ENCODE measurements at regions not wholly inside any gene's neighbourhood (a gene's known extent, or its start where the extent isn't known, plus 50 kb on each side); places are given as distances from the start of the nearest gene placed in this dataset.

DNA sequence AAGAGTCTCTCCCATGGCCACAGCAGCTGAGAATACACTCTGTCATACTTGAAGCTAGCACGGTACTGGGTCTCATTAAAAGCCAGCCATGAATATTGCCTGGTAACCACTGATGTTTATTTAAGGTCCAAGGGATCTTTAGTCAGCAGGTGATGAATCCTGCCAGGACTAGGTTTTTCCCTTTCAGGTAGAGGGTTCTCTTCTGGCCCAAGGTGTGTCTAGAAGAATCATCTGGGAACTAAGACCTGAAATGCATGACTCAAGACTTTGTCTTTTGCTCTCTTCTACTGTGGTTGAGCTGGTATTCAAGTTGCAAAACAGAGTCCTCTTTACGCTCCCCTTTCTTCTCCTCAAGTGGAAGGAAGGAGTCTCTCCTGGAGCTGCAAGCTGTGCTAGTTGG, 400.5 kb upstream of the FSIP2 start:
- TF ChIP-seq, protein P1, sequence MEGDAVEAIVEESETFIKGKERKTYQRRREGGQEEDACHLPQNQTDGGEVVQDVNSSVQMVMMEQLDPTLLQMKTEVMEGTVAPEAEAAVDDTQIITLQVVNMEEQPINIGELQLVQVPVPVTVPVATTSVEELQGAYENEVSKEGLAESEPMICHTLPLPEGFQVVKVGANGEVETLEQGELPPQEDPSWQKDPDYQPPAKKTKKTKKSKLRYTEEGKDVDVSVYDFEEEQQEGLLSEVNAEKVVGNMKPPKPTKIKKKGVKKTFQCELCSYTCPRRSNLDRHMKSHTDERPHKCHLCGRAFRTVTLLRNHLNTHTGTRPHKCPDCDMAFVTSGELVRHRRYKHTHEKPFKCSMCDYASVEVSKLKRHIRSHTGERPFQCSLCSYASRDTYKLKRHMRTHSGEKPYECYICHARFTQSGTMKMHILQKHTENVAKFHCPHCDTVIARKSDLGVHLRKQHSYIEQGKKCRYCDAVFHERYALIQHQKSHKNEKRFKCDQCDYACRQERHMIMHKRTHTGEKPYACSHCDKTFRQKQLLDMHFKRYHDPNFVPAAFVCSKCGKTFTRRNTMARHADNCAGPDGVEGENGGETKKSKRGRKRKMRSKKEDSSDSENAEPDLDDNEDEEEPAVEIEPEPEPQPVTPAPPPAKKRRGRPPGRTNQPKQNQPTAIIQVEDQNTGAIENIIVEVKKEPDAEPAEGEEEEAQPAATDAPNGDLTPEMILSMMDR (IDR thresholded peaks at IDR 0.05) = no peak

GRCh38 chr2:185347445-185347844, 391.2 kb upstream of the FSIP2 start:
- TF ChIP-seq, protein P1 (IDR thresholded peaks at IDR 0.05) = no peak
- H3K4me3 ChIP-seq = no peak overlapping the region
- DNase-seq (ENCODE audit: low spot score) = no peak
- H3K27ac ChIP-seq = no peak overlapping the region
- no peaks in the 10 kb centered on the region for H3K9me3 ChIP-seq
- no peak for ATAC-seq (ENCODE audit: insufficient number of reproducible peaks, low FRiP score, low read depth)
- H3K4me1 ChIP-seq (ENCODE audit: control insufficient read depth in 1 of 2, low read depth in 2 of 2) = no peaks in the 10 kb centered on the region
- H3K27me3 ChIP-seq (replicated peaks; ENCODE audit: insufficient read depth) = no peaks in the 10 kb centered on the region
- H3K36me3 ChIP-seq = no peaks in the 10 kb centered on the region

More for the DNA sequence above, 400.5 kb upstream of the FSIP2 start:
- Histone ChIP-seq H3K27ac (no peak overlapping the region), H3K9me3 (no peaks in the 10 kb centered on the region), H3K36me3 (no peaks in the 10 kb centered on the region), H3K27me3 (replicated peaks; ENCODE audit: insufficient read depth) (no peaks in the 10 kb centered on the region), H3K4me1 (ENCODE audit: control insufficient read depth in 1 of 2, low read depth in 2 of 2) (no peaks in the 10 kb centered on the region), H3K4me3 (no peak overlapping the region)
- no peak for DNase-seq (ENCODE audit: low spot score)
- ATAC-seq (ENCODE audit: insufficient number of reproducible peaks, low FRiP score, low read depth) = no peak

GRCh38 chr2:185360776-185361175, 377.8 kb upstream of the FSIP2 start:
- Histone ChIP-seq H3K27me3 (replicated peaks; ENCODE audit: insufficient read depth) (no peaks in the 10 kb centered on the region), H3K9me3 (no peaks in the 10 kb centered on the region), H3K4me3 (no peak overlapping the region), H3K4me1 (ENCODE audit: control insufficient read depth in 1 of 2, low read depth in 2 of 2) (no peaks in the 10 kb centered on the region), H3K27ac (no peak overlapping the region), H3K36me3 (no peaks in the 10 kb centered on the region)
- DNase-seq (ENCODE audit: low spot score) (no peak), ATAC-seq (ENCODE audit: insufficient number of reproducible peaks, low FRiP score, low read depth) (no peak)
- TF ChIP-seq, protein P1 (IDR thresholded peaks at IDR 0.05) = no peak

- no peak overlapping the region for H3K4me3 ChIP-seq
- no peaks in the 10 kb centered on the region for H3K4me1 ChIP-seq (ENCODE audit: control insufficient read depth in 1 of 2, low read depth in 2 of 2)
- DNase-seq (ENCODE audit: low spot score) = no peak
- H3K27ac ChIP-seq = no peak overlapping the region
- H3K36me3 ChIP-seq = no peaks in the 10 kb centered on the region
- H3K9me3 ChIP-seq = no peaks in the 10 kb centered on the region
- ATAC-seq (ENCODE audit: insufficient number of reproducible peaks, low FRiP score, low read depth) = no peak
- H3K27me3 ChIP-seq (replicated peaks; ENCODE audit: insufficient read depth) = no peaks in the 10 kb centered on the region
- TF ChIP-seq, protein P1 (IDR thresholded peaks at IDR 0.05) = no peak
These were observed 366.4 kb upstream of the FSIP2 start for GRCh38 chr2:185372188-185372587.

DNA sequence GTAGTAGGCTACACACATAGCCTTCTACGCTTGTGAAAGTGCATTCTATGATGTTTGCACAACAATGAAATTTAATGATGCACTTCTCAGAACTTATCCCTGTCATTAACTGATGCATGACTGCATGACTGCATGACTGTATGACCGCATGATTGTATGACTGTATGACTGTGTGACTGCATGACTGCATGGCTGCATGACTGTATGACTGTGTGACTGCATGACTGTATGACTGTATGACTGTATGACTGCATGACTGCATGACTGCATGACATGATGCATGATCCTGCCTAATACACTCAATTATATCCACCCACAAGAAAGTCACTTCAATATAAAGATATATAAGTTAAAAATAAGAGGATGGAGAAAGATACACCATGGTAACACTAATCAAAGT, 365.4 kb upstream of the FSIP2 start:
- Histone ChIP-seq H3K27ac (no peak overlapping the region), H3K36me3 (no peaks in the 10 kb centered on the region), H3K4me1 (ENCODE audit: control insufficient read depth in 1 of 2, low read depth in 2 of 2) (no peaks in the 10 kb centered on the region), H3K9me3 (no peaks in the 10 kb centered on the region), H3K4me3 (no peak overlapping the region), H3K27me3 (replicated peaks; ENCODE audit: insufficient read depth) (no peaks in the 10 kb centered on the region)
- TF ChIP-seq, protein P1 (IDR thresholded peaks at IDR 0.05) = no peak
- ATAC-seq (ENCODE audit: insufficient number of reproducible peaks, low FRiP score, low read depth) (no peak), DNase-seq (ENCODE audit: low spot score) (no peak)
